Thyroid gland (tissue), 4 donors: ENCODE measurements at regions not wholly inside any gene's neighbourhood (a gene's known extent, or its start where the extent isn't known, plus 50 kb on each side); places are given as distances from the start of the nearest gene placed in this dataset.
"Not testable (repeated sequence)": the region's sequence is repeated elsewhere in the genome, so short reads cannot be mapped to it uniquely, and the experiment has no call there.

Source experiments
- DNase-seq, 2 donors: peaks; one replicate each; pipeline ENCODE4 v3.0.0-alpha.2; 2019
- H3K27ac ChIP-seq, 3 donors: fragments of 200-600 bp; sonication (generic); 1 replicate in 2 of 3; 2 replicates in 1 of 3; pipeline ENCODE4 v1.5.1; 2016 to 2019; ENCODE audit warnings: mild to moderate bottlenecking in 1 of 3, moderate library complexity in 1 of 3
- H3K27me3 ChIP-seq: fragments of 200-600 bp; sonication (generic); one replicate; pipeline ENCODE4 v1.5.1; 2019
- H3K36me3 ChIP-seq, 2 donors: fragments of 200-600 bp; sonication (generic); one replicate each; pipeline ENCODE4 v1.5.1; 2016 to 2019
- H3K4me1 ChIP-seq, 2 donors: fragments of 200-600 bp; sonication (generic); one replicate each; pipeline ENCODE4 v1.5.1; 2017 to 2019
- H3K4me3 ChIP-seq, 3 donors: fragments of 200-600 bp; sonication (generic); replicated peaks in 1 of 3; 1 replicate in 2 of 3; 2 replicates in 1 of 3; pipeline ENCODE4 v1.5.1; 2016; ENCODE audit warnings: mild to moderate bottlenecking in 1 of 3
- H3K9me3 ChIP-seq: fragments of 200-600 bp; sonication (generic); one replicate; pipeline ENCODE4 v1.5.1; 2017
- POLR2A ChIP-seq, 2 donors: fragments of 450-650 bp; IDR thresholded peaks; one replicate each; pipeline ENCODE4 v1.6.1; 2017; ENCODE audit warnings: antibody characterized with exemption in 2 of 2, mild to moderate bottlenecking in 2 of 2, moderate library complexity in 1 of 2
- WGBS, 2 donors: methylation state at CpG; one replicate each; pipeline ENCODE4 v1.1.5; 2017; 5-methylcytosine and 5-hydroxymethylcytosine counted together
- intact Hi-C: fragments of 100-400 bp; cut with DNase I; formaldehyde crosslinking; loops from one replicate; pipeline ENCODE4 v1.15.1; 2023
- TF ChIP-seq, protein P1 (sequence below), 6 experiments: fragments of 200-600 bp in 3 of 6; fragments of 450-650 bp in 3 of 6; sonication (generic) in 3 of 6; IDR thresholded peaks; one replicate each; pipeline ENCODE4 v1.5.1; 2016 to 2019; ENCODE audit warnings: antibody characterized with exemption in 6 of 6, mild to moderate bottlenecking in 2 of 6, inconsistent platforms in 1 of 6, moderate library complexity in 1 of 6

- TF ChIP-seq, protein P1, sequence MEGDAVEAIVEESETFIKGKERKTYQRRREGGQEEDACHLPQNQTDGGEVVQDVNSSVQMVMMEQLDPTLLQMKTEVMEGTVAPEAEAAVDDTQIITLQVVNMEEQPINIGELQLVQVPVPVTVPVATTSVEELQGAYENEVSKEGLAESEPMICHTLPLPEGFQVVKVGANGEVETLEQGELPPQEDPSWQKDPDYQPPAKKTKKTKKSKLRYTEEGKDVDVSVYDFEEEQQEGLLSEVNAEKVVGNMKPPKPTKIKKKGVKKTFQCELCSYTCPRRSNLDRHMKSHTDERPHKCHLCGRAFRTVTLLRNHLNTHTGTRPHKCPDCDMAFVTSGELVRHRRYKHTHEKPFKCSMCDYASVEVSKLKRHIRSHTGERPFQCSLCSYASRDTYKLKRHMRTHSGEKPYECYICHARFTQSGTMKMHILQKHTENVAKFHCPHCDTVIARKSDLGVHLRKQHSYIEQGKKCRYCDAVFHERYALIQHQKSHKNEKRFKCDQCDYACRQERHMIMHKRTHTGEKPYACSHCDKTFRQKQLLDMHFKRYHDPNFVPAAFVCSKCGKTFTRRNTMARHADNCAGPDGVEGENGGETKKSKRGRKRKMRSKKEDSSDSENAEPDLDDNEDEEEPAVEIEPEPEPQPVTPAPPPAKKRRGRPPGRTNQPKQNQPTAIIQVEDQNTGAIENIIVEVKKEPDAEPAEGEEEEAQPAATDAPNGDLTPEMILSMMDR (IDR thresholded peaks at IDR 0.05) = no peak
- TF ChIP-seq POLR2A (IDR thresholded peaks at IDR 0.05) = no peak
- intact Hi-C loops = no loop called here
- Histone ChIP-seq H3K27ac (no peak overlapping the region), H3K9me3 (no peaks in the 10 kb centered on the region), H3K36me3 (no peaks in the 10 kb centered on the region), H3K4me3 (no peak overlapping the region), H3K27me3 (no peaks in the 10 kb centered on the region), H3K4me1 (no peaks in the 10 kb centered on the region)
- WGBS, 2 donors = 71 to 82% methylated on average over 6 to 8 of the region's 8 CpGs
- no peak for DNase-seq
Observed at GRCh38 chr2:31813016-31813415, 197.8 kb downstream of the MEMO1 start.

DNA sequence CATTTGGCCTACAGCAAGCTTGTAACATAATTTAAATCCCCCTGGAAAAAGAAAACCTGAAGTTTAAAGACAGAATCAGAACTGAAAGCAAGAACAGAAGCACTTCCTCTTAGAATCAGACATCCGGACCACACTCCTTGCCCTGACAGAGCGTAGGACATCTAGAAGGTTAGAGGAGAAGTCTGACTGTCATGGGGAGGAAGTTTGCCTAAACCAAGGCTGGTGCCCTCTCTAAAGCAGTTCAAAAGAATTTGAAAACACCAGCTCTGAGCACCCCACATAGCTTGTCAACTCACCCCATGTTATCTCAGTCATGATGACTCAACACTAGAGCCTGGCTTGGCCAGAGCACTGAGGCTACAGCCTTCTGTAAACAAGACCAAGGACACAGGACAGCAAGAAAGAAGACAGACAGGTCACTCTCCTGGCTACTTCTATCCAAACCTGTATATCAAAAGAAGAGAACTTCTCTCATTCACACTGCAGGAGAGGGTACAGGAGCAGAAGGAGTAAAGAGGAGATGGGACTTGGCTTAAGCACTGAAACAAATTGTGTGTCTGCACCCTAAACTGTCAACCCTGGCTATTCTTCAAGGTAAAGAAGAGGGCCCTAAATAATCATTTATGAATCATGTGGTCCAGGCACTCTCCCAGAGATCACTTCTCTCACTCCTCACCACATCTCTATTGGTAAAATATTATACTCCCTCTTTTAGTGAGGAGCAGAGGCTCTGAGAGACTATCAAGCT lies 198.6 kb downstream of the MEMO1 start:
- no peaks in the 10 kb centered on the region for H3K9me3 ChIP-seq
- 78 to 89% methylated on average over 2 of the region's 2 CpGs for WGBS, 2 donors
- H3K27ac ChIP-seq = no peak overlapping the region
- no peak overlapping the region for H3K4me3 ChIP-seq
- no peak for TF ChIP-seq POLR2A (IDR thresholded peaks at IDR 0.05)
- TF ChIP-seq, protein P1 (IDR thresholded peaks at IDR 0.05) = no peak
- H3K4me1 ChIP-seq = no peaks in the 10 kb centered on the region
- no peaks in the 10 kb centered on the region for H3K36me3 ChIP-seq
- no peak for DNase-seq
- intact Hi-C loops = no loop called here
- H3K27me3 ChIP-seq = no peaks in the 10 kb centered on the region

DNA sequence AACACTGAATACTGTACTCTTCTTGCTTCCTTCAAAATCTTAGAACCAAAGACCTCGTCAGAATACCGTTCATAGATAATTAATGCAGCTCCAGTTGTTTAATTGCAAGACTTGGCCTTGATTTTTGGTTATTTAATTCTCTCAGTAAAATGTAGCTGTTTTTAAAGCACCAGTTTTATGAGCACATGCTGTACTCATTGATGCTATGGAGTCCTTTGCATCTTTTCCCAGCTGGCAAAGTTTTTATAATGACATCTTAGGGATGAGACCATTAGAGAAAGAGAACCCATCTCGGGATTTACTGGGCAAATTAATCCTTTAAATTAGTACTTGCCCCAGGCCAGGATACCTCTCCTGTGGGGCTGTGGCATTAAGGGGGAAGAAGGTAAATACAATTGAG lies 199.3 kb downstream of the MEMO1 start:
- H3K9me3 ChIP-seq = no peaks in the 10 kb centered on the region
- intact Hi-C loops = no loop called here
- no peaks in the 10 kb centered on the region for H3K4me1 ChIP-seq
- no peaks in the 10 kb centered on the region for H3K27me3 ChIP-seq
- H3K27ac ChIP-seq = no peak overlapping the region
- TF ChIP-seq, protein P1 (IDR thresholded peaks at IDR 0.05) = no peak
- TF ChIP-seq POLR2A (IDR thresholded peaks at IDR 0.05) = no peak
- DNase-seq = no peak
- 83 to 87% methylated on average over 3 of the region's 3 CpGs for WGBS, 2 donors
- H3K36me3 ChIP-seq = no peaks in the 10 kb centered on the region
- H3K4me3 ChIP-seq = no peak overlapping the region

- Histone ChIP-seq H3K9me3 (no peaks in the 10 kb centered on the region), H3K27ac (no peak overlapping the region), H3K4me3 (no peak overlapping the region), H3K27me3 (no peaks in the 10 kb centered on the region), H3K36me3 (no peaks in the 10 kb centered on the region), H3K4me1 (no peaks in the 10 kb centered on the region)
- intact Hi-C loops = no loop called here
- DNase-seq = no peak
- 71 to 73% methylated on average over 5 of the region's 5 CpGs for WGBS, 2 donors
- TF ChIP-seq POLR2A (IDR thresholded peaks at IDR 0.05) = no peak
- TF ChIP-seq, protein P1 (IDR thresholded peaks at IDR 0.05) = no peak
Observed at GRCh38 chr2:31810200-31810917, 200.4 kb downstream of the MEMO1 start.

DNA sequence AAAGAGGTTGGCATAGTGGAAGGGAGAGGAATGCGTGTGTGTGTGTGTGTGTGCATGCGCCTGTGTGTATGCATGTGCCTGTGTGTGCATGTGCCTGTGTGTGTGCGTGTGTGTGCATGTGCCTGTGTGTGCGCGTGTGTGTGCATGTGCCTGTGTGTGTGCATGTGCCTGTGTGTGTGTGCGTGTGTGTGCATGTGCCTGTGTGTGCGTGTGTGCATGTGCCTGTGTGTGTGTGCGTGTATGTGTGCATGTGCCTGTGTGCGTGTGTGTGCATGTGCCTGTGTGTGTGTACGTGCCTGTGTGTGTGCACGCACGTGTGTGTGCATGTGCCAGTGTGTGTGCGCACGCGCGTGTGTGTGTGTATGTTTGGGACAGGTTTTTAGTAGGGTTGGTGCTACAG lies 205.1 kb downstream of the MEMO1 start:
- H3K4me1 ChIP-seq = no peaks in the 10 kb centered on the region
- no peaks in the 10 kb centered on the region for H3K27me3 ChIP-seq
- intact Hi-C loops = no loop called here
- DNase-seq = no peak
- H3K9me3 ChIP-seq = no peaks in the 10 kb centered on the region
- H3K36me3 ChIP-seq = no peaks in the 10 kb centered on the region
- H3K27ac ChIP-seq = no peak overlapping the region
- WGBS, 2 donors = 81 to 85% methylated on average over 16 of the region's 16 CpGs
- TF ChIP-seq POLR2A (IDR thresholded peaks at IDR 0.05) = no peak
- H3K4me3 ChIP-seq = no peak overlapping the region

GRCh38 chr2:31803481-31804153 lies 207.2 kb downstream of the MEMO1 start:
- 59 to 78% methylated on average over 5 to 19 of the region's 44 CpGs for WGBS, 2 donors
- DNase-seq, H3K27me3 ChIP-seq, H3K4me3 ChIP-seq, H3K27ac ChIP-seq, H3K36me3 ChIP-seq, H3K9me3 ChIP-seq, H3K4me1 ChIP-seq, intact Hi-C loops: not testable (repeated sequence)
